ENCODE measurements at regions not wholly inside any gene's neighbourhood (a gene's known extent, or its start where the extent isn't known, plus 50 kb on each side); places are given as distances from the start of the nearest gene placed in this dataset.
"Not testable (repeated sequence)": the region's sequence is repeated elsewhere in the genome, so short reads cannot be mapped to it uniquely, and the experiment has no call there.

DNA sequence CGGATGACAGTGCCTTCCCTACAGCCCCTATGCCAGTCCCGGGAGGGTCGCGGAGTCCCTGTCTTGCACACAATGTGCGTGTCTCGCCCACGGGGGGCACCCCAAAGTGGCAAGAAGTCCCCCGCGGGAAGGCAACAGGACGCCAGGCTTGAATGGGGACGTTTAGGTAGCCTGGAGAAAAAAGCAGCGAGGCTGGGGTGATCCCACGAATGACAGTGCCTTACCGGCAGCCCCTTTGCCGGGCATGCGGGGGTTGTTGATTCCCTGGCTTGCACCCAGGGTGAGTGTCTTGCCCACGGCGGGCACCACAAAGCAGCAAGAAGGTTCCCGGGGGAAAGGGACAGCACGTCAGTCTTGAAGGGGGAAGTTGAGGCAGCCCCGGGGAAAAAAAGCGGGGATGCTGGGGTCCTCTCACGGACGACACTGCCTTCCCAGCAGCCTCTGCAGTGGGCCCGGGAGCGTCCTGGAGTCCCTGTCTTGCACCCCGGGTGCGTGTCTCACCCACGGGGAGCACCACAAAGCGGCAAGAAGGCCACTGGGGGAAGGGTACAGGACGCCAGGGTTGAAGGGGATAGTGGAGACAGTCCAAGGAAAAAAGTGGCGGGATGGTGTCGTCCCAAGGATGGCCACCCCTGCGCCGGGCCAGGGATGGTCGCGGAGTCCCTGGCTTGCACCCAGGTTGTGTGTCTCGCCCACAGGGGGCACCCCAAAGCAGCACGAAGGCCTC, 156.8 kb upstream of the ALG10B start:
- Mint-ChIP-seq H3K27ac (no peak overlapping the region), H3K4me1 (no peaks in the 10 kb centered on the region), H3K36me3 (no peaks in the 10 kb centered on the region), H3K9me3 (peaks cover 16% of the 10 kb centered on the region), H3K4me3 (no peak overlapping the region), H3K27me3 (no peaks in the 10 kb centered on the region)
- no peak for DNase-seq
- CTCF ChIA-PET: no interaction called here

DNA sequence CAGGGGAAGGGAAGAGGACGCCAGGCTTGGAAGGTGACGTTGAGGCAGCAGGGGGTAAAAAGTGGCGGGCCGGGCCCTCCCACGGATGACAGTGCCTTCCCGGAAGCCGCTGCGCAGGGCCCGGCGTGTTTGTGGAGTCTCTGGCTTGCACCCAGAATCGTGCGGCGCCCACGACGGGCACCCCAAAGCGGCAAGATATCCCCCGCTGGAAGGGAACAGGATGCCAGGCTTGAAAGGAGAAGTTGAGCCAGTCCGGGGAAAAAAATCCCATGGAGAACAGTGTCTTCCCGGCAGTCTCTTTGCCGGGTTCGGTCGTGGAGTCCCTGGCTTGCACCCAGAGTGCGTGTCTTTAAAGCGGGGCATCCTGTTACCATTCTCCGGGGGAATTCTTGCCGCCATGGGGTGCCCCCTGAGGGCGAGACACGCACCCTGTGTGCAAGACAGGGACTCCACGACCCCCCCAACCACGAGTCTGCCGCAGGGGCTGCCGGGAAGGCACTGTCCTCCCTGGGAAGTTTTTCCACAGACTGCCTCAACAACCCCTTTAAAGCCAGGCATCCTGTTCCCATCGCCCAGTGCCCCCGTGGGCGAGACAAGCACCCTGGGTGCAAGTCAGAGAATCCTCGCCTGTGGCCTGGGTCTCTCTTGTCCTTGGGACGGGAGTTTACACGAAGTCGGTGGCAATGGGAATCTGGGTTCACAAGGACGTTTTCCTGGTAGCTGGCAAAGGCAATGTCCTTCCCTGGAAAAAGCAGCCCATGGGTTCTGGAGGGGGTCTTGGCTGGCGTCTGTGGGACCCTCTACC, 156.1 kb upstream of the ALG10B start:
- CTCF ChIA-PET: no interaction called here
- Mint-ChIP-seq H3K4me1 (no peaks in the 10 kb centered on the region), H3K27ac (no peak overlapping the region), H3K4me3 (no peak overlapping the region), H3K36me3 (no peaks in the 10 kb centered on the region), H3K27me3 (no peaks in the 10 kb centered on the region), H3K9me3 (peaks cover 16% of the 10 kb centered on the region)
- DNase-seq: no peak

GRCh38 chr12:38161123-38162000, 155.2 kb upstream of the ALG10B start:
- Mint-ChIP-seq H3K27ac (no peak overlapping the region), H3K4me1 (no peaks in the 10 kb centered on the region), H3K27me3 (no peaks in the 10 kb centered on the region), H3K36me3 (no peaks in the 10 kb centered on the region), H3K9me3 (peaks cover 16% of the 10 kb centered on the region), H3K4me3 (no peak overlapping the region)
- DNase-seq: no peak
- CTCF ChIA-PET: no interaction called here

DNA sequence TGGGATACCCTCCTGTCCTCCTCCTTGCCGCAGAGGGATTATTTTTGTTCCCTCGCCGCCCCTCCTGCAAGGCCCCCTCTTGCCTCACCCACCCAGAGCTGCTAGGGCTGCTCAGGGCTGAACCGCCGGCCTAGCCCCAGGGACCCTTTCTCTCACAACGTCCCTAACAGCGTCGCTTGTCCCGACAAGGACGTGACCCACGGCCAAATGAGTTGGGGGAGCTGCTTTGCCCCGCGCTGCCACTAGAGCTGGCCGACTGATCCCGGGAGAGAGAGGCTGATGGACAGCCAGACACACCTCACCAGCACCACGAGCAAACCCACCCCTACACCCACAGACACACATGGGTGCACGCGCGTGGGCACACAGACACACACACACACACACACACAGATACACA, 154.6 kb upstream of the ALG10B start:
- Mint-ChIP-seq H3K4me3 (no peak overlapping the region), H3K27ac (no peak overlapping the region), H3K27me3 (no peaks in the 10 kb centered on the region), H3K9me3 (peaks cover 16% of the 10 kb centered on the region), H3K36me3 (no peaks in the 10 kb centered on the region), H3K4me1 (no peaks in the 10 kb centered on the region)
- no peak for DNase-seq
- CTCF ChIA-PET: no interaction called here

DNA sequence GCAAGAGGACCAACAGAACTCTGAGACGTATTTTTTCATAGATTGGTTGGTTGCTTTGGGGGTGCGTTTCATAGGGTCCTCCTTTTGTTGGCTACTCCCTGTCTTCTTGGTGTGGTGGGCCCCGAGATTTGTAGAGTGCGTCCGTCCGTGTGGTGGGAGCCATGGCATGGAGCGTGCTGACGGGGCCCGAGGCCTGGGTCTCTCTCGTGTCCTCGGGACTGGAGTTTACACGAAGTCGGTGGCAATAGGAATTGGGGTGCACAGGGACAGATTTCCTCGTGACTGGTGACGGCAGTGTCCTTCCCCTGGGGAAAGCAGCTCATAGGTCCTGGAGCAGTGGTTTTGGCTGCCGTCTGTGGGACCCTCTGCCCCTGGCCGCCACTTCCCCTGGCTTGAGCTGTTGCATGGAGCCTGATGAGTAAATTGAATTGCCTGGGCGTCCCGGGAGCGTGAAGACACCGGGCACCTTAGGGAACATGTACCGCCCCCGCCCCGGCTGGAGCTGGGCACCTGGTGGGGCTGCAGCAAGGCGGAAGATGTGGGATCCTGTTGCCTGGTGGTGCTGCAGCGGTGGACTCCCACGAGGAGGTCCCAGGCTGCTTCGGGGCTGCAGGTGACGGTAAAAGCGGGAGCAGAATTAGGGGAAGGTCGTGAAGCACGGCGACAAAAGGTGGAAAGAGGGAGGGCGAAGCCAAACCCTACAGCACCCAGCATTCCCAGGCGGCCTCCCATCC, 153.7 kb upstream of the ALG10B start:
- Mint-ChIP-seq H3K9me3 (peaks cover 14% of the 10 kb centered on the region), H3K4me1 (no peaks in the 10 kb centered on the region), H3K27ac (no peak overlapping the region), H3K27me3 (no peaks in the 10 kb centered on the region), H3K36me3 (no peaks in the 10 kb centered on the region), H3K4me3 (no peak overlapping the region)
- CTCF ChIA-PET: no interaction called here
- no peak for DNase-seq

GRCh38 chr12:38163442-38163801, 153.2 kb upstream of the ALG10B start:
- no peaks in the 10 kb centered on the region for H3K4me1 Mint-ChIP-seq
- no peak overlapping the region for H3K4me3 Mint-ChIP-seq
- DNase-seq: no peak
- H3K9me3 Mint-ChIP-seq: peaks cover 14% of the 10 kb centered on the region
- no peaks in the 10 kb centered on the region for H3K36me3 Mint-ChIP-seq
- no peak overlapping the region for H3K27ac Mint-ChIP-seq
- CTCF ChIA-PET: no interaction called here
- no peaks in the 10 kb centered on the region for H3K27me3 Mint-ChIP-seq

DNA sequence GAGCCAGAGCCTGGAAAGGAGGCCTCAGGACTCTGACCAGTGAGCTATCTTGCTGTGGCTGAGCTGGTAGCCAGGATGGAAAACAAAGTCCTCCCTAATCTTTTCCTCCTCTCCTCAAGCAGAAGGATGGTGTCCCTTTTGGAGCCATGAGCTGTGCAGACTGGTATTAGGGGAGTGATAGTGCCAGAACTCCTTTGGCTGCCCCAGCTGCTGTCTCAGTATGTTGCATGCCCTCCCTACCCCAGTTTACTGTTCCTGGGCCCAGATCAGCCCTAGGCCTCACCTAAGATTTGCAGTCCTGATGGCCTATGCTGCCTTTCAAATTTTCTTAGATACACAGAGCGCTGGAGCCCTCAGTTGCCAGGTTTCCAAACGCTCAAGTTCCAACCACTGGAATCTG, 150.3 kb upstream of the ALG10B start:
- no peak overlapping the region for H3K4me3 Mint-ChIP-seq
- DNase-seq: no peak
- CTCF ChIA-PET: no interaction called here
- no peaks in the 10 kb centered on the region for H3K27me3 Mint-ChIP-seq
- H3K27ac Mint-ChIP-seq: no peak overlapping the region
- peaks cover 14% of the 10 kb centered on the region for H3K9me3 Mint-ChIP-seq
- H3K36me3 Mint-ChIP-seq: no peaks in the 10 kb centered on the region
- H3K4me1 Mint-ChIP-seq: no peaks in the 10 kb centered on the region

DNA sequence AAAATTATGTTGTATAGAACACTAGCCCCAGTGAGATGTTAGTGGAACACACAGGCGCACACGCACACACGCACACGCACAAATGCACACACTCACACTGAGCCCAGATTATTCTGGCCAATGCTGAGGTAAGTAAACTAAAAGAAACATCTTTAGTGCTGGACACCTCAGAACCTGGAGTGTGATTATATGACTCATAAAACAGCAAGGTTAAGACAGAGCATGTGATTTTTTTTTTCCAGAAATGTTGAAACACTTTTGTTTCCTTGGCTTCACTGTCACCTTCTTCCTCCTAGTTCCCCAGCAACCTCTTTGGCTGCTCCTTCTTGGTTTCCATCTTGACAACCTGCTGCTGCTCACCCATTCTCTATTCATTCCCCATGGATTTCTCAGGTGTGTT, 141.0 kb upstream of the ALG10B start:
- Mint-ChIP-seq H3K27ac (no peak overlapping the region), H3K4me3 (no peak overlapping the region), H3K36me3 (no peaks in the 10 kb centered on the region), H3K4me1 (no peaks in the 10 kb centered on the region), H3K9me3 (no peaks in the 10 kb centered on the region), H3K27me3 (no peaks in the 10 kb centered on the region)
- CTCF ChIA-PET: no interaction called here
- DNase-seq: no peak

DNA sequence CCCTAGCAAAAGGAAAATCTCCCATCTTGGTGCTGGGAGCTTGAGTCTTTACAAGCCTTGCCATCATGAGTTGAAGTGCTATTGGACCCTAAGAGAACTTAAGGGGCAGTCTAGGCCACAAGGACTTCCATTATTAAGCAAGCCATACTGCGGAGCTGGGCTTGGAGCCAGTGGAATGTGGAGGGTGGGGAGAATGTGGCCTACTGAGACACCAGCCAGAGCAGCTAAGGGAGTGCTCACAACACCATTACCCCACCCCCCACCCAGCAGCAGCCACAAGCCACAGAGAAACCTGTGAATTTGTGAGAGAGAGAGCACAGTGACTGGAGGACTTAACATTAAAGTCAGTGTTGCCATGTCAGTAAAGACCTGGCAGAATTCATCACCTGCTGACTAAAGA, 133.0 kb upstream of the ALG10B start:
- H3K4me1 Mint-ChIP-seq, H3K9me3 Mint-ChIP-seq, H3K4me3 Mint-ChIP-seq, DNase-seq, H3K36me3 Mint-ChIP-seq, H3K27me3 Mint-ChIP-seq, H3K27ac Mint-ChIP-seq, CTCF ChIA-PET: not testable (repeated sequence)

DNA sequence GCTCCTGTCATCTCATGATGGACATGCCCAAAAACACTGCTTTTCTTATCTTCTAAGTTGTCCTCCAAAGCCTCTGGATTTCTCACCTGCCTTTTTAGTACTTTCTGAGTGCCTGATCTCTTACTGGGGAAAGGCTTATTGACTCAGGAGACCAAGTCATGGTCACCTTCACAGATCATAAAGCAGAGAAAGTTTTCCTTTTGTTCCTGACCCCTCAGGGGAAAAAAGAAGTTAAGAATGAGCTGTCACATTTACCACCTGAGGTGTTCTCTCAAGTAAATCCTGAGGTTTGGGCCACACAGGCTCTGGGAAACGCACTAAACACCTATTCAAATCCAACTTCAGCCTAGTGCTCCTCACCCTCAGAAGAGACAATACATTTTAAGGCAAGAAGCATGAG, 119.3 kb upstream of the ALG10B start:
- CTCF ChIA-PET, DNase-seq, H3K36me3 Mint-ChIP-seq, H3K9me3 Mint-ChIP-seq, H3K4me1 Mint-ChIP-seq, H3K27ac Mint-ChIP-seq, H3K27me3 Mint-ChIP-seq, H3K4me3 Mint-ChIP-seq: not testable (repeated sequence)

DNA sequence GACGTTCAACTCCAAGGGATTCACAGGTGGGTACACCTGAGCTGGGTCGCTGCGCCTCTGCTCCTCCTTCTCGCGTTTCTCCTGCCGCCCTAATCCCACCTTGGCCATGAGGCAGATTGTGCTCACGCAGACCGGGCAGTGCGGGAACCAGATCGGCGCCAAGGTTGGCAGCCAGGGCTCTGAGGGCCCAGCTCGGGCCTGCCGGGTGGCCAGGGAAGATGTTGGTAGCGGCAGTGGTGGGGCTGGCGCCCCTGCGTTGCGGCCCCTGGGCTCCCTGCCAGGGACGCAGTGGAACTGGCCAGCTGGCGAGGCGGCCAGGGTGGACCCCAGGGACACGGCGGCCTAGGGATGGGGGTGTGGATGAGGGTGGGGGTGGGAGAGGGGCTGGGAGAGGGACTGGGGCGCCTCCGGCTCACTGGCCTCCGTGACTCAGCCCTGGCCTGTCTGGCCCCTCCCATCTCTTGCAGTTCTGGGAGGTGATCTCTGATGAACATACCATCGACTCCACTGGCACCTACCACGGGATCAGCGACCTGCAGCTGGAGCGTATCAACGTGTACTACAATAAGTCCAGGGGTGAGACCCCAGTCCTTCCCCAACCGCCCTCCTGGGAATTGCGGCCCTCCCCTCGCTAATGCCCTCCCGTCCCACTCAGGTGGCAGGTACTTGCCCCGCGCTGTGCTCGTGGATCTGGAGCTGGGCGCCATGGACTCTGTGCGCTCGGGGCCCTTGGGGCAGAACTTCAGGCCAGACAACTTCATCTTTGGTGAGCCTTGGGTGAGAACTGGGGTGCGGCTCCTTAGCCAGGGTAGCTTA, 114.9 kb upstream of the ALG10B start:
- Mint-ChIP-seq H3K9me3 (peaks cover 12% of the 10 kb centered on the region), H3K4me3 (no peak overlapping the region), H3K4me1 (no peaks in the 10 kb centered on the region), H3K36me3 (no peaks in the 10 kb centered on the region), H3K27me3 (no peaks in the 10 kb centered on the region), H3K27ac (no peak overlapping the region)
- CTCF ChIA-PET: no interaction called here
- no peak for DNase-seq

- CTCF ChIA-PET: no interaction called here
- DNase-seq: no peak
- Mint-ChIP-seq H3K36me3 (no peaks in the 10 kb centered on the region), H3K27me3 (no peaks in the 10 kb centered on the region), H3K27ac (no peak overlapping the region), H3K4me1 (no peaks in the 10 kb centered on the region), H3K4me3 (no peak overlapping the region), H3K9me3 (peaks cover 16% of the 10 kb centered on the region)
Observed at GRCh38 chr12:38204831-38205230, 111.7 kb upstream of the ALG10B start.

GRCh38 chr12:38222011-38222410, 94.6 kb upstream of the ALG10B start:
- no peak overlapping the region for H3K27ac Mint-ChIP-seq
- H3K4me3 Mint-ChIP-seq: no peak overlapping the region
- CTCF ChIA-PET: no interaction called here
- H3K36me3 Mint-ChIP-seq: no peaks in the 10 kb centered on the region
- H3K9me3 Mint-ChIP-seq: peaks cover 3% of the 10 kb centered on the region
- H3K4me1 Mint-ChIP-seq: no peaks in the 10 kb centered on the region
- H3K27me3 Mint-ChIP-seq: no peaks in the 10 kb centered on the region
- DNase-seq: no peak

GRCh38 chr12:38238328-38238727, 78.2 kb upstream of the ALG10B start:
- CTCF ChIA-PET: not testable (repeated sequence)

More at GRCh38 chr12:38238328-38238727, 78.2 kb upstream of the ALG10B start:
- H3K4me1 Mint-ChIP-seq, H3K27me3 Mint-ChIP-seq, H3K4me3 Mint-ChIP-seq, H3K36me3 Mint-ChIP-seq, H3K27ac Mint-ChIP-seq, H3K9me3 Mint-ChIP-seq, DNase-seq: not testable (repeated sequence)
